Adrenal gland (tissue), 5 donors: ENCODE measurements at regions not wholly inside any gene's neighbourhood (a gene's known extent, or its start where the extent isn't known, plus 50 kb on each side); places are given as distances from the start of the nearest gene placed in this dataset.

ENCODE experiments used
- POLR2A ChIP-seq, 2 donors: fragments of 450-650 bp; IDR thresholded peaks; one replicate each; pipeline ENCODE4 v1.6.1; 2017; ENCODE audit warnings: antibody characterized with exemption in 2 of 2, mild to moderate bottlenecking in 2 of 2, moderate library complexity in 1 of 2
- TF ChIP-seq, protein P1 (sequence below), 6 experiments: fragments of 450-650 bp in 4 of 6; fragments of 200-600 bp in 2 of 6; sonication (generic) in 1 of 6; IDR thresholded peaks; 1 replicate in 5 of 6; 2 replicates in 1 of 6; pipeline versions ENCODE4 v1.5.1 to v1.8.0; 2016 to 2021; ENCODE audit warnings: antibody characterized with exemption in 6 of 6, mild to moderate bottlenecking in 2 of 6, moderate library complexity in 1 of 6
- donor health status: DM: no; HTN: no; CAD: no.

DNA sequence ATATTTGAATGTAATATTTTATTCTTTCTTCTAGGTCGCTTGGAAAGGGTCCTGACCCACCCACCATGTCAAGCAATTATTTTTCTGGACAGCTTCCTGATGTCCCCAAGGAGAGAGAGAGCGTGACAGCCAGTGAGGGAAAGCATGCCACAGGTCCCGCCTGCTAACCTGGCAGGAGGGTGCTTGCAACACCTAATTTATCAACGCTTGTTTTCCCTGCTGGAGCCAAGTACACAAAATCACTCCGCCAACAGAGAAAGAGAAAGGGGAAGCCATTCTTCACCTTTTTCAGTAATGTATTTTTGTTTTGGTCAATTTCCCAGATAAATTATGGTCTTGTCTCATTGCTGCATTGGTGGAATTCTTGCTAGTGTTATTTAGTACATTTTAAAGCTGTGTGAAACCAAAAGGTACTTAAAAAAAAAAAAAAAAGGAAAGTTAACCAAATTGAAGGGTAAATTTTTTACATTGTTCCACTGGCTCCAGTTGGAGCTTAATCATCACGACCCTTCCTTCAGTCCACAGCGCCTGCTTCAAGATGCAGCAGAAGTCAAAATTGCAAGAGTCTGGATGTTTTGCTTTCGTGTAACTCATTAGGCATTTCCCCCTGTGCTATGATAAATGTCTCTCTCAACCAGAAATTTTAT is 88.5 kb upstream of the COPS8 start:
- TF ChIP-seq, protein P1, sequence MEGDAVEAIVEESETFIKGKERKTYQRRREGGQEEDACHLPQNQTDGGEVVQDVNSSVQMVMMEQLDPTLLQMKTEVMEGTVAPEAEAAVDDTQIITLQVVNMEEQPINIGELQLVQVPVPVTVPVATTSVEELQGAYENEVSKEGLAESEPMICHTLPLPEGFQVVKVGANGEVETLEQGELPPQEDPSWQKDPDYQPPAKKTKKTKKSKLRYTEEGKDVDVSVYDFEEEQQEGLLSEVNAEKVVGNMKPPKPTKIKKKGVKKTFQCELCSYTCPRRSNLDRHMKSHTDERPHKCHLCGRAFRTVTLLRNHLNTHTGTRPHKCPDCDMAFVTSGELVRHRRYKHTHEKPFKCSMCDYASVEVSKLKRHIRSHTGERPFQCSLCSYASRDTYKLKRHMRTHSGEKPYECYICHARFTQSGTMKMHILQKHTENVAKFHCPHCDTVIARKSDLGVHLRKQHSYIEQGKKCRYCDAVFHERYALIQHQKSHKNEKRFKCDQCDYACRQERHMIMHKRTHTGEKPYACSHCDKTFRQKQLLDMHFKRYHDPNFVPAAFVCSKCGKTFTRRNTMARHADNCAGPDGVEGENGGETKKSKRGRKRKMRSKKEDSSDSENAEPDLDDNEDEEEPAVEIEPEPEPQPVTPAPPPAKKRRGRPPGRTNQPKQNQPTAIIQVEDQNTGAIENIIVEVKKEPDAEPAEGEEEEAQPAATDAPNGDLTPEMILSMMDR (IDR thresholded peaks at IDR 0.05), result no peak
- no peak for TF ChIP-seq POLR2A (IDR thresholded peaks at IDR 0.05)
